Testis (tissue), 2 donors: ENCODE measurements at regions not wholly inside any gene's neighbourhood (a gene's known extent, or its start where the extent isn't known, plus 50 kb on each side); places are given as distances from the start of the nearest gene placed in this dataset.

Experiments
- POLR2A ChIP-seq: fragments of 450-650 bp; IDR thresholded peaks from one replicate; pipeline ENCODE4 v1.6.1; 2017; ENCODE audit warnings: antibody characterized with exemption, mild to moderate bottlenecking, moderate library complexity
- TF ChIP-seq, protein P1 (sequence below), 3 experiments: fragments of 450-650 bp in 2 of 3; fragments of 200-600 bp in 1 of 3; sonication (generic) in 1 of 3; IDR thresholded peaks; one replicate each; pipeline ENCODE4 v1.5.1; 2016 to 2019; ENCODE audit warnings: antibody characterized with exemption in 3 of 3, mild to moderate bottlenecking in 2 of 3, moderate library complexity in 1 of 3

DNA sequence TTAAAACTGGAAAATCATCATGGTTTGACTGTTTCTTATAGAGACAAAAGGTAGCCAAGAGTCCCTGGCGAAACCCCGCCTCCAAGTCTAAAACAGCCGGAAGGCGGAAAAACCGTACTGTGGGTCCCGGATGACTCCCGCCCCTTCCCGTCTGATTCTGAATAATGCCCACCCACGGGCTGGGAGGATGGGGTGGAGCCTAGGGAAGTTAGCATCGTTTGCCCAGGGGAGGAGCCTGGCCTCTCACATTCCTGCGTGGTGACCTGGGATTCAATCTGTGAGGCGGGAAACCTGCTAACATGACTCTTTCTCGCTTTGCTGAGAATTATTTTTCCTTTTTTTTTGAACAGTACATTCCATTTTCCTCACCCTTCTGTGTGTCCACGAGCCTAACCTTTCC lies 124.9 kb downstream of the KCNK1 start:
- TF ChIP-seq, protein P1, sequence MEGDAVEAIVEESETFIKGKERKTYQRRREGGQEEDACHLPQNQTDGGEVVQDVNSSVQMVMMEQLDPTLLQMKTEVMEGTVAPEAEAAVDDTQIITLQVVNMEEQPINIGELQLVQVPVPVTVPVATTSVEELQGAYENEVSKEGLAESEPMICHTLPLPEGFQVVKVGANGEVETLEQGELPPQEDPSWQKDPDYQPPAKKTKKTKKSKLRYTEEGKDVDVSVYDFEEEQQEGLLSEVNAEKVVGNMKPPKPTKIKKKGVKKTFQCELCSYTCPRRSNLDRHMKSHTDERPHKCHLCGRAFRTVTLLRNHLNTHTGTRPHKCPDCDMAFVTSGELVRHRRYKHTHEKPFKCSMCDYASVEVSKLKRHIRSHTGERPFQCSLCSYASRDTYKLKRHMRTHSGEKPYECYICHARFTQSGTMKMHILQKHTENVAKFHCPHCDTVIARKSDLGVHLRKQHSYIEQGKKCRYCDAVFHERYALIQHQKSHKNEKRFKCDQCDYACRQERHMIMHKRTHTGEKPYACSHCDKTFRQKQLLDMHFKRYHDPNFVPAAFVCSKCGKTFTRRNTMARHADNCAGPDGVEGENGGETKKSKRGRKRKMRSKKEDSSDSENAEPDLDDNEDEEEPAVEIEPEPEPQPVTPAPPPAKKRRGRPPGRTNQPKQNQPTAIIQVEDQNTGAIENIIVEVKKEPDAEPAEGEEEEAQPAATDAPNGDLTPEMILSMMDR (IDR thresholded peaks at IDR 0.05): no peak
- TF ChIP-seq POLR2A: no peak
